ENCODE measurements at regions not wholly inside any gene's neighbourhood (a gene's known extent, or its start where the extent isn't known, plus 50 kb on each side); places are given as distances from the start of the nearest gene placed in this dataset.
"Not testable (repeated sequence)": the region's sequence is repeated elsewhere in the genome, so short reads cannot be mapped to it uniquely, and the experiment has no call there.

- no peak overlapping the region for H3K27ac Mint-ChIP-seq
- no peaks in the 10 kb centered on the region for H3K4me1 Mint-ChIP-seq
- H3K36me3 Mint-ChIP-seq, result peaks cover 18% of the 10 kb centered on the region
- no peak for DNase-seq
- no peak overlapping the region for H3K4me3 Mint-ChIP-seq
- no peaks in the 10 kb centered on the region for H3K27me3 Mint-ChIP-seq
- H3K9me3 Mint-ChIP-seq, result peaks cover 13% of the 10 kb centered on the region
Observed at GRCh38 chr3:20264900-20265567, 79.0 kb upstream of the SGO1 start.

- H3K27me3 Mint-ChIP-seq, result no peaks in the 10 kb centered on the region
- no peak for DNase-seq
- H3K4me3 Mint-ChIP-seq, result no peak overlapping the region
- H3K4me1 Mint-ChIP-seq, result peaks cover 10% of the 10 kb centered on the region
- no peak overlapping the region for H3K27ac Mint-ChIP-seq
- H3K36me3 Mint-ChIP-seq, result peaks cover 9% of the 10 kb centered on the region
- H3K9me3 Mint-ChIP-seq, result peaks cover 5% of the 10 kb centered on the region
Observed at GRCh38 chr3:20258371-20258770, 72.4 kb upstream of the SGO1 start.

- Mint-ChIP-seq H3K9me3 (peaks cover 5% of the 10 kb centered on the region), H3K27me3 (no peaks in the 10 kb centered on the region), H3K36me3 (peaks cover 15% of the 10 kb centered on the region), H3K27ac (no peak overlapping the region), H3K4me3 (no peak overlapping the region), H3K4me1 (peaks cover 10% of the 10 kb centered on the region)
- DNase-seq, result no peak
Observed at GRCh38 chr3:20256144-20256543, 70.1 kb upstream of the SGO1 start.

GRCh38 chr3:20254268-20255117 lies 68.5 kb upstream of the SGO1 start:
- no peak for DNase-seq
- H3K4me1 Mint-ChIP-seq, result peaks cover 10% of the 10 kb centered on the region
- H3K27me3 Mint-ChIP-seq, result no peaks in the 10 kb centered on the region
- H3K36me3 Mint-ChIP-seq, result peaks cover 15% of the 10 kb centered on the region
- no peak overlapping the region for H3K4me3 Mint-ChIP-seq
- no peak overlapping the region for H3K27ac Mint-ChIP-seq
- H3K9me3 Mint-ChIP-seq, result peaks cover 5% of the 10 kb centered on the region

- H3K36me3 Mint-ChIP-seq, result peaks cover 15% of the 10 kb centered on the region
- H3K27ac Mint-ChIP-seq, result no peak overlapping the region
- H3K27me3 Mint-ChIP-seq, result no peaks in the 10 kb centered on the region
- peaks cover 8% of the 10 kb centered on the region for H3K4me1 Mint-ChIP-seq
- H3K9me3 Mint-ChIP-seq, result peaks cover 8% of the 10 kb centered on the region
- DNase-seq, result no peak
- H3K4me3 Mint-ChIP-seq, result no peak overlapping the region
Observed at GRCh38 chr3:20250786-20251185, 64.8 kb upstream of the SGO1 start.

GRCh38 chr3:20250314-20250713 lies 64.3 kb upstream of the SGO1 start:
- no peak for DNase-seq
- Mint-ChIP-seq H3K9me3 (peaks cover 9% of the 10 kb centered on the region), H3K27me3 (no peaks in the 10 kb centered on the region), H3K27ac (no peak overlapping the region), H3K4me1 (peaks cover 4% of the 10 kb centered on the region), H3K36me3 (peaks cover 13% of the 10 kb centered on the region), H3K4me3 (no peak overlapping the region)

- Mint-ChIP-seq H3K36me3 (peaks cover 6% of the 10 kb centered on the region), H3K9me3 (peaks cover 22% of the 10 kb centered on the region), H3K4me1 (no peaks in the 10 kb centered on the region), H3K27ac (no peak overlapping the region), H3K27me3 (no peaks in the 10 kb centered on the region), H3K4me3 (no peak overlapping the region)
- no peak for DNase-seq
Observed at GRCh38 chr3:20246662-20247061, 60.7 kb upstream of the SGO1 start.

- Mint-ChIP-seq H3K4me3 (no peak overlapping the region), H3K4me1 (no peaks in the 10 kb centered on the region), H3K27ac (no peak overlapping the region), H3K27me3 (no peaks in the 10 kb centered on the region), H3K9me3 (peaks cover 23% of the 10 kb centered on the region), H3K36me3 (peaks cover 2% of the 10 kb centered on the region)
- DNase-seq, result no peak
Observed at GRCh38 chr3:20245781-20246180, 59.8 kb upstream of the SGO1 start.

GRCh38 chr3:20240154-20240883 lies 54.3 kb upstream of the SGO1 start:
- H3K27me3 Mint-ChIP-seq, result no peaks in the 10 kb centered on the region
- peaks cover 3% of the 10 kb centered on the region for H3K36me3 Mint-ChIP-seq
- peaks cover 20% of the 10 kb centered on the region for H3K9me3 Mint-ChIP-seq
- no peak overlapping the region for H3K27ac Mint-ChIP-seq
- DNase-seq, result no peak
- no peak overlapping the region for H3K4me3 Mint-ChIP-seq
- H3K4me1 Mint-ChIP-seq, result no peaks in the 10 kb centered on the region

GRCh38 chr3:20238199-20238598 lies 52.2 kb upstream of the SGO1 start:
- H3K36me3 Mint-ChIP-seq, H3K27ac Mint-ChIP-seq: not testable (repeated sequence)

GRCh38 chr3:20236603-20237002 lies 50.6 kb upstream of the SGO1 start:
- DNase-seq, result no peak
- no peak overlapping the region for H3K4me3 Mint-ChIP-seq
- peaks cover 3% of the 10 kb centered on the region for H3K9me3 Mint-ChIP-seq
- no peaks in the 10 kb centered on the region for H3K4me1 Mint-ChIP-seq
- no peaks in the 10 kb centered on the region for H3K27me3 Mint-ChIP-seq
- H3K27ac Mint-ChIP-seq, result no peak overlapping the region
- H3K36me3 Mint-ChIP-seq, result peaks cover 3% of the 10 kb centered on the region

More at GRCh38 chr3:20238199-20238598, 52.2 kb upstream of the SGO1 start:
- H3K4me3 Mint-ChIP-seq, DNase-seq, H3K27me3 Mint-ChIP-seq, H3K4me1 Mint-ChIP-seq: not testable (repeated sequence)
- peaks cover 16% of the 10 kb centered on the region for H3K9me3 Mint-ChIP-seq
